MM.1S (cell line): ENCODE measurements at regions not wholly inside any gene's neighbourhood (a gene's known extent, or its start where the extent isn't known, plus 50 kb on each side); places are given as distances from the start of the nearest gene placed in this dataset.

ENCODE experiments used
- CTCF ChIP-seq: fragments of 300-600 bp; sonication (generic); IDR thresholded peaks from 2 replicates; pipeline ENCODE4 v1.5.1; 2016; ENCODE audit warnings: antibody characterized with exemption, low read length, mixed read lengths
- EZH2 ChIP-seq: fragments of 300-600 bp; sonication (generic); optimal IDR thresholded peaks from 2 replicates; pipeline ENCODE3; 2017; ENCODE audit warnings: low read depth, mild to moderate bottlenecking, antibody characterized with exemption, low read length, mixed read lengths
- EZH2phosphoT487 ChIP-seq: fragments of 300-600 bp; sonication (generic); IDR thresholded peaks from 2 replicates; pipeline ENCODE4 v1.6.1; 2018; ENCODE audit warnings: antibody characterized with exemption, low read length

- TF ChIP-seq CTCF = no peak
- TF ChIP-seq EZH2 = no peak
- TF ChIP-seq EZH2phosphoT487 = no peak
These were observed 80.6 kb upstream of the BEND6 start for GRCh38 chr6:56874328-56874727.
